HG03520 (cell line): ENCODE measurements at regions not wholly inside any gene's neighbourhood (a gene's known extent, or its start where the extent isn't known, plus 50 kb on each side); places are given as distances from the start of the nearest gene placed in this dataset.

Experiments
- ATAC-seq: cut with Tn5 transposase; IDR thresholded peaks from one replicate; pipeline ENCODE4 v1.9.1; 2021; ENCODE audit warnings: mild to moderate bottlenecking, moderate library complexity; ENCODE audit not compliant: unreplicated experiment

DNA sequence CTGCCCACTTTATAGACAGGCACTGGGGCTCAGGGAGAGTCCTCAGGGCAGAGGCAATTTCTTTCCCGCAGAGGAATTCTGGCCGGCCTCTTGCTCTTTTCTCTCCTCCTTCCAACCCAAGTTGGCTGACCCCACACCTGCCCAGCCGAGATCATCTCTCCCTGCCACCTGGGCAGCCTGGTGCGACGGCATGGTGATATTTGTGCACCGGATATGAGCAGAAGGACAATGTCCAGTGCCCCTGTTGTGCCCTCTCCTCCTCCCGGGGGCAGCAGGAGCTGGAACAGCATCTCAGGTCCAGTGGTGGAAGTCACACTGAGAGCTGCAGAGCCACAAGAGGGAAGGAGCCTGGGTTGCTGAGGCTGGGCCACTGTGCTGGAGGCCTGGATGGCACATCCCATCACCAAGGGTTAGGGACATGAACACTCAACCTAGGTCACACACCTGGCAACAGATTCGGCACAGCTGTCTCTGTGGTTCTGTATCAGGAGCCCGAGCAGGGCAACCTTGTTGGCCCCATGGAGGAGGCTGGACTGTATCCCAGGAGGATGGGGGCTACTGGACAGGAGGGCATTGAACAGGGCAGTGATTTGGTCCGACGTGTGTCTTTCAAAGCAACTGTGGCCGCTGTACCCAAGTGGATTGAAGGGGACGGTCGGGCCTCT lies 57.7 kb upstream of the DIO3 start:
- no peak for ATAC-seq

GRCh38 chr14:101504096-101504948 lies 57.0 kb upstream of the DIO3 start:
- no peak for ATAC-seq

GRCh38 chr14:101505236-101505970 lies 55.9 kb upstream of the DIO3 start:
- no peak for ATAC-seq

GRCh38 chr14:101506211-101506925 lies 54.9 kb upstream of the DIO3 start:
- no peak for ATAC-seq

- ATAC-seq = no peak
Observed at GRCh38 chr14:101506926-101507835, 54.1 kb upstream of the DIO3 start.

DNA sequence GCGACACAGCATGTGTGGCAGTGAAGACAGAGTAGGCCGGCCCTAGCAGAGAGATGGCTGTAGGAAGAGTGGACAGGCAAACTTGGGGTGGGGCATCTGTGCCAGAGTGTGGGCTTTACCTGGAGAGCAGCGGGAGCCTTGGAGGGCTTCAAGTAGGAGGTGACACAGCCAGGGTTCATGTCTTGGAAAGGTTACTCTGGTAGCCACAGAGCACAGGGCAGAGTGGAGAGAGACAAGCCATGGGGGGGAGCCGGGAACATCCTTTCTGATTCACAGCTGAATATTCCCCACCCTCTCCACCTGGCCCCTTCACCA lies 53.5 kb upstream of the DIO3 start:
- ATAC-seq = no peak

GRCh38 chr14:101508196-101508947 lies 52.9 kb upstream of the DIO3 start:
- ATAC-seq = no peak

DNA sequence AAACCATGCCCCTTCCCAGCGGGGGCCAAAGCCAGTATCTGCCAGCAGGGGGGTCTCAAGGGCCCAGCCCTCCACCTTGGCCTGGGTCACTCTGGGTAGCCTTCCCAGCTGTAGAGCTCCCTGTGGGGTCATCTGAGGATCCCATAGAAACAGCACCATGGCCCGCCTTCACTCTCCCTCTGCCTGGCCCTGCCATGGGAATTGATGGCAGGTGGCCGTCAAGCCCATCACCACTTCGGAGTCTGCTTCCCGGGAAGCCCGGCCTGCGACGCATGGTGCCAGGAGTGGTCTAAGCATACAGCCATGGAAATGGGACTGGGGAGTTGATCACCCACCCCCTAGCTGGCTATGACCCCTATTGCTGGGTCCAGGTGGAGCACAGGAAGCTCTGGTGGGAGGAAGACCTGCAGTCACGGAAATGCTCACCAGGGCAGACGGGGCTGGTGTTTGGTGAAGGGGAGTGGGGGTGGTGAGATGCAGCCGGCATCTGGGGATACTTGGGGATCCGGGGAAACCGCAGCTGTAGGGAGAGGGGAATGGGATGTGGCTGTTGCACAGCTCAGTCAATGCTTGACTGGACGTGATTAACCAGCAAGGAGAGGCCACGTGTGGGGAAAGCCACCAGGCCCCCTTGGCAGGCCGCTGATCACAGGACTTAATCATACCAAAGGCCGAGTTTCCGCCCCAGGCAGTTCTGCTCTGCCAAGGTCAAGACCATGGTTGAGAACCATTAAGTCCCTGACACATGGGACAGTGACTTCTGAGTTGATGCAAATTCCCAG lies 52.2 kb upstream of the DIO3 start:
- no peak for ATAC-seq

DNA sequence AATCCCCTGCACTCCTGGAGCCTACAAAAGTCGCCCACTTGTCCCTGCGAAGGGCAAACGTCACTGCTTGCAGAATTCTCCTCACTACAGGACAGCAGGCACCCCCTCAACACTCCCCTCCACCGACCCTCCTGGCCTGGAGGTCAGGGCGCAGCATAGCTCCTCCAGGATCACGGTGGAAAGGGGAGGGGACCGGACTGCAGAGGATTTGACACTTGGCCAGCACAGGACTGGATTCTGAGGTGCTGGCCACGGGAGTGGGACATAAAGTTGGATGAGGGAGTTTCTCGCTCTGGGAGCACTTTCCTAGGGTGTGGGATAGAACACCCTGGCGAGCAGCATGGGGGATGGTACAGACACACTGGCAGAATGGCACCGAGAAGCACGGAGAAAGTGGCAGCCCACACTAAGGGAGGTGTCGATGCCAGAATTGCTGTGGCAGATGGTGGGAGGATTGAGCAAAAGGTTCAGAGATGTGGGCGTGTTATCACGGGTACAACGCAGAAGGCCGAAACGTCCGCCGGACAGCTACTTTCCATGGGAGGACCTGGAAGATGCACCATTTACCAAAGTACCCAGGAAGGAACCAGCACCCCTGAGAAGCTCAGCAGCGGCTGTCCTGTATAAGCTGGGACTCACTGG lies 51.4 kb upstream of the DIO3 start:
- ATAC-seq = no peak

- ATAC-seq = no peak
Observed at GRCh38 chr14:101511199-101511598, 50.1 kb upstream of the DIO3 start.
